ENCODE measurements at regions not wholly inside any gene's neighbourhood (a gene's known extent, or its start where the extent isn't known, plus 50 kb on each side); places are given as distances from the start of the nearest gene placed in this dataset.

DNA sequence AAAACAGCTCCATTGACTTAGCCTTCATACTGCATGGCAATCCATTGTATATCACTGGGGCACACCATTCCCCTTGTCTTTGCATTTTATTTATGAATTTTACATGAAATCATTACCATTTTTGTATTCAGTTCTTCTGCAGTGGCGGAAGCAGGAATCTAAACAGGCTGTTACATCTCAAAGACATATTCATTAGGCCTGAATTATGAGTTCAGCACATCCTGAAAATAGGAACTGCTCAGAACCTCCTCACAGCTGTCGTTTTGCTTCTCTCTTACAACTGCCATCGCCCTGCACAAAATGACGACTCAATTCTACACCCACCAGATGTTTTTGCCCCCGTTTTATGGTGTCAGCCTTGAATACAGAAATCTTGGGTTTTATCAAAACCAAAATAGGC is 474.4 kb upstream of the MAGEB18 start:
- TF ChIP-seq, protein P1, sequence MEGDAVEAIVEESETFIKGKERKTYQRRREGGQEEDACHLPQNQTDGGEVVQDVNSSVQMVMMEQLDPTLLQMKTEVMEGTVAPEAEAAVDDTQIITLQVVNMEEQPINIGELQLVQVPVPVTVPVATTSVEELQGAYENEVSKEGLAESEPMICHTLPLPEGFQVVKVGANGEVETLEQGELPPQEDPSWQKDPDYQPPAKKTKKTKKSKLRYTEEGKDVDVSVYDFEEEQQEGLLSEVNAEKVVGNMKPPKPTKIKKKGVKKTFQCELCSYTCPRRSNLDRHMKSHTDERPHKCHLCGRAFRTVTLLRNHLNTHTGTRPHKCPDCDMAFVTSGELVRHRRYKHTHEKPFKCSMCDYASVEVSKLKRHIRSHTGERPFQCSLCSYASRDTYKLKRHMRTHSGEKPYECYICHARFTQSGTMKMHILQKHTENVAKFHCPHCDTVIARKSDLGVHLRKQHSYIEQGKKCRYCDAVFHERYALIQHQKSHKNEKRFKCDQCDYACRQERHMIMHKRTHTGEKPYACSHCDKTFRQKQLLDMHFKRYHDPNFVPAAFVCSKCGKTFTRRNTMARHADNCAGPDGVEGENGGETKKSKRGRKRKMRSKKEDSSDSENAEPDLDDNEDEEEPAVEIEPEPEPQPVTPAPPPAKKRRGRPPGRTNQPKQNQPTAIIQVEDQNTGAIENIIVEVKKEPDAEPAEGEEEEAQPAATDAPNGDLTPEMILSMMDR (IDR thresholded peaks at IDR 0.05; ENCODE audit: insufficient read depth, low read depth, low read length): no peak
- no peak overlapping the region for H3K4me3 ChIP-seq (ENCODE audit: low read depth, low read length)
- DNase-seq (ENCODE audit: low read depth): no peak

GRCh38 chrX:25665431-25665830 is 472.7 kb upstream of the MAGEB18 start:
- TF ChIP-seq, protein P1 (IDR thresholded peaks at IDR 0.05; ENCODE audit: insufficient read depth, low read depth, low read length): no peak
- no peak for DNase-seq (ENCODE audit: low read depth)
- no peak overlapping the region for H3K4me3 ChIP-seq (ENCODE audit: low read depth, low read length)

DNA sequence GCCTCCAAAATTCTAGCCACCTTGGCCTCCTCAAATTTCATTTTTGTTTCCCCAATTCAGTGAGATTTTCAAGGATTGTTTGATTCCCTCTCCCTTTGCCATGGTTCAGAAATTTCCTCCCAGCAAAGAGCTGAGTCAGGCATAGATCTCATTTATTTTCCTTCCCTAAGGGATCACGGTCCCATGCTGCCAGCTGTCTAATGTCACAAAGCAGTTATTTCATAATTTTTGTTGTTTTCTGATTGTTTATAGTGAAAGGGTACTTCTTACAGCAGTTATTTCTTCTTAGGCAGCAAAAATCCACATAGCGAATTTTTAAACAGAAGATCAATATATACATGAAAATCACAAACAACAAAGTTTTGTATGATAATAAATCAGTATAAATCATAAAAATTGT is 470.5 kb upstream of the MAGEB18 start:
- no peak for DNase-seq (ENCODE audit: low read depth)
- no peak overlapping the region for H3K4me3 ChIP-seq (ENCODE audit: low read depth, low read length)

GRCh38 chrX:25674776-25675175 is 463.4 kb upstream of the MAGEB18 start:
- TF ChIP-seq, protein P1 (IDR thresholded peaks at IDR 0.05; ENCODE audit: insufficient read depth, low read depth, low read length): no peak

More for the DNA sequence above, 470.5 kb upstream of the MAGEB18 start:
- TF ChIP-seq, protein P1 (IDR thresholded peaks at IDR 0.05; ENCODE audit: insufficient read depth, low read depth, low read length): no peak

GRCh38 chrX:25701876-25702275 is 436.3 kb upstream of the MAGEB18 start:
- no peak for DNase-seq (ENCODE audit: low read depth)

More at GRCh38 chrX:25674776-25675175, 463.4 kb upstream of the MAGEB18 start:
- H3K4me3 ChIP-seq (ENCODE audit: low read depth, low read length): no peak overlapping the region
- DNase-seq (ENCODE audit: low read depth): no peak

GRCh38 chrX:25717122-25717521 is 421.0 kb upstream of the MAGEB18 start:
- no peak for DNase-seq (ENCODE audit: low read depth)
- TF ChIP-seq, protein P1 (IDR thresholded peaks at IDR 0.05; ENCODE audit: insufficient read depth, low read depth, low read length): no peak
- H3K4me3 ChIP-seq (ENCODE audit: low read depth, low read length): no peak overlapping the region

More at GRCh38 chrX:25701876-25702275, 436.3 kb upstream of the MAGEB18 start:
- H3K4me3 ChIP-seq (ENCODE audit: low read depth, low read length): no peak overlapping the region
- TF ChIP-seq, protein P1 (IDR thresholded peaks at IDR 0.05; ENCODE audit: insufficient read depth, low read depth, low read length): no peak

DNA sequence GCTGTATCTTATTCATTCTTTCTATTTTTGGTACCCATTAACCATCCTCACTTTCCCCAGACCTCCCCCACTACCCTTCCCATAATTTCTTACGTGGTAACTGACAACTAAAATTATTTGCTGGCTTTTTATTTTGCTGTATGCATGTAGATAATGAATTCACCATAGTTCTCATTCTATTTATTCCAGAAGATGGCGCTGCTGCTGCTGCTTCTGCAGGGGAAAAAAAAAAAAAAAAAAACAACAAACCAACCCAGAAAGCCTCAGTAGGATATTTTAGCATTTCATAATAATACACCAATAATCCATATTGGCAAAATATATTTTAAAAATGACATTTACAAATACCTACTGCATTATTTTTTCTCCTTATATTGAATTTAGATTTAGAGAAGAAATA is 416.6 kb upstream of the MAGEB18 start:
- DNase-seq (ENCODE audit: low read depth): no peak
- no peak overlapping the region for H3K4me3 ChIP-seq (ENCODE audit: low read depth, low read length)
- TF ChIP-seq, protein P1 (IDR thresholded peaks at IDR 0.05; ENCODE audit: insufficient read depth, low read depth, low read length): no peak

Measured in fibroblast of villous mesenchyme (primary cell).